RWPE1 (cell line): ENCODE measurements at regions not wholly inside any gene's neighbourhood (a gene's known extent, or its start where the extent isn't known, plus 50 kb on each side); places are given as distances from the start of the nearest gene placed in this dataset.

Source experiments
- CTCF ChIA-PET: fragments of 350-600 bp; sonication (Branson Sonifier 250); formaldehyde crosslinking; extraction: SDS; loops from one replicate; lab custom pipeline; 2021; lab: Yijun Ruan, JAX
- POLR2A ChIA-PET: fragments of 400-600 bp; formaldehyde crosslinking; extraction: SDS; loops from one replicate; lab custom pipeline; 2020; ENCODE audit warnings: antibody characterized with exemption; ENCODE audit not compliant: low non-redundant PET; lab: Yijun Ruan, JAX
- DNase-seq: peaks from one replicate; pipeline ENCODE4 v3.0.0; 2012; ENCODE audit warnings: low spot score
- H3K27ac ChIP-seq: fragments of 450-650 bp; 2 replicates; pipeline ENCODE4 v1.5.1; 2017
- TF ChIP-seq, protein P1 (sequence below): fragments of 450-650 bp; conservative IDR thresholded peaks from 2 replicates; pipeline ENCODE4 v1.5.1; 2017; ENCODE audit warnings: low read depth, mild to moderate bottlenecking

DNA sequence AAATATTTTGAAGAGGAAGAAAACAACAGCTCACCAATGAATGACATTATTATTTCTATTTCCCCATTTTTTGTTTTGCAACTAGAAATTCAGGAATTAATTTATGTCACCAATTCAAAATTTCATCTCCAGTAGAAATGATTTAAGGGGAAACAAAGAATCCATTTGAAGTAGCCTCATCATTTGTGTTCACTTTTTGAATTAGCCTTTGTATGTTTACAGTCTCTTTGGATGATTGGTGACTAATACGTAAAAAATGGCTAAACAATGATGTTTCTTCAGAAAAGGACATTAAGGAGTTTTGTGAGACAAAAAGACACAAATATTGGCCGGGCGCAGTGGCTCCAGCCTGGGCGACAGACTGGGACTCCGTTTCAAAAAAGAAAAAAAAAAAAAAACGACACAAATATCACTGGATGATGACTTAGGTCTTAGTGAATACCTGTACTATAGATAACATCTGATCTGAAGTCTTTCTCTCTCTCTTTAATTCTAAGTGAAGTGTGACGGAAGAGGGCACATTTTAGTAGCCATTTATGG, 313.2 kb downstream of the PIK3C3 start:
- H3K27ac ChIP-seq, result no peak overlapping the region
- no peak for DNase-seq
- ChIA-PET CTCF (no interaction called here), POLR2A (no interaction called here)
- TF ChIP-seq, protein P1, sequence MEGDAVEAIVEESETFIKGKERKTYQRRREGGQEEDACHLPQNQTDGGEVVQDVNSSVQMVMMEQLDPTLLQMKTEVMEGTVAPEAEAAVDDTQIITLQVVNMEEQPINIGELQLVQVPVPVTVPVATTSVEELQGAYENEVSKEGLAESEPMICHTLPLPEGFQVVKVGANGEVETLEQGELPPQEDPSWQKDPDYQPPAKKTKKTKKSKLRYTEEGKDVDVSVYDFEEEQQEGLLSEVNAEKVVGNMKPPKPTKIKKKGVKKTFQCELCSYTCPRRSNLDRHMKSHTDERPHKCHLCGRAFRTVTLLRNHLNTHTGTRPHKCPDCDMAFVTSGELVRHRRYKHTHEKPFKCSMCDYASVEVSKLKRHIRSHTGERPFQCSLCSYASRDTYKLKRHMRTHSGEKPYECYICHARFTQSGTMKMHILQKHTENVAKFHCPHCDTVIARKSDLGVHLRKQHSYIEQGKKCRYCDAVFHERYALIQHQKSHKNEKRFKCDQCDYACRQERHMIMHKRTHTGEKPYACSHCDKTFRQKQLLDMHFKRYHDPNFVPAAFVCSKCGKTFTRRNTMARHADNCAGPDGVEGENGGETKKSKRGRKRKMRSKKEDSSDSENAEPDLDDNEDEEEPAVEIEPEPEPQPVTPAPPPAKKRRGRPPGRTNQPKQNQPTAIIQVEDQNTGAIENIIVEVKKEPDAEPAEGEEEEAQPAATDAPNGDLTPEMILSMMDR, result no peak

DNA sequence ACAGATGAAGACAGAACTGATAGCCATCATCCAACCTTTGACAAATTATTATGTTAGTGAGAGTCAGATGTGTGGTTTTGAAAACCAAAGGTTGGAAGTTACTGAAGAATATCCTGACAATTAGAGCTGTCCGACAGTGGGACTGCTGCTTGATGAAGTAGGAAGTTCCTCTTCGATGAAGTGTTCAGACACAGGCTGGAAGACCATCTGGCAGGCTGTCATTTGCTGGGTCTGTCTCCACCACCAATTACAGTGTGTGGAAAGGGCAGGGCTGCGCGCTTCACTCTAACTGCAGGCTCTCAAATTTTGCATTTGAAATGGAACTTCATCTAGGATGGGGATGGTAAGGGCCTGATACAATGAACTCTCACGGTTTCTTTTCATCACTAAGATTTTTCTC, 313.8 kb downstream of the PIK3C3 start:
- H3K27ac ChIP-seq, result no peak overlapping the region
- TF ChIP-seq, protein P1, result no peak
- CTCF ChIA-PET, result no interaction called here
- DNase-seq, result no peak
- POLR2A ChIA-PET, result no interaction called here

DNA sequence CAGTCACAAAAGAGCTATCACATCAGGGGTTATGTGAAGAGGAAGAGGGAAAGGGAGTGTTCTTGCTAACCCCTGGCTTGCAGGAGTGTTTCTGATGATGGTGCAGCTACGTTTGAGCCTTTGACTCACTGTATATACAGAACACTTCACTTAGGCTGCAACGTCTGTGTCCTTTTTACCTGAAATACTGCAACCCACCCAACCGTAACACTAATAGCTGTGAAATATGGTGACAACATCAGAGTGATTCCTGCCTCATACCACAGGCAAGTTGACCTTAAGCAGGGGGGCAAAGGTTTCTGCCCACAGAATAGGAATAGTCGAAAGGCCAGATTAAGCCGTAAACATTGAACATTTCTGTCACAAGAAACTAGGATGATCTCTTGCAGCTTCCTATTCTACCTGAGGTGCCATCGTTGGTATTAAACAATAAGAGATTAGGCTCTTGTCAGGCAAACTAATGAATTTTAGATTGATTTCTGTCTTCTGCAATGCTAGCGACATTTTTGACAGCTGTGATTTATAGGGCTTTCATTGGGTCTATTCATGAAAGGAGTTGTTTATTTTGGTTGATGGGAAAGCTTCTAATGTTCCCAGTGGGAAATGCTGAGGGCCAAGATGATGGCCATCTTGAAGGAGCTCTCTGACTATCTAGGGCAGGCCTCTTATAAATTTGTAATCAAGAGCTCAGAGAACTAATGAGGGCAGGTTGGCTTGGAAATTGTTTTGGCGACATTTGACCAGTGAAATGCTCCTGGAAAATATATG, 316.8 kb downstream of the PIK3C3 start:
- POLR2A ChIA-PET, result no interaction called here
- TF ChIP-seq, protein P1, result no peak
- H3K27ac ChIP-seq, result no peak overlapping the region
- CTCF ChIA-PET, result no interaction called here
- DNase-seq, result no peak

DNA sequence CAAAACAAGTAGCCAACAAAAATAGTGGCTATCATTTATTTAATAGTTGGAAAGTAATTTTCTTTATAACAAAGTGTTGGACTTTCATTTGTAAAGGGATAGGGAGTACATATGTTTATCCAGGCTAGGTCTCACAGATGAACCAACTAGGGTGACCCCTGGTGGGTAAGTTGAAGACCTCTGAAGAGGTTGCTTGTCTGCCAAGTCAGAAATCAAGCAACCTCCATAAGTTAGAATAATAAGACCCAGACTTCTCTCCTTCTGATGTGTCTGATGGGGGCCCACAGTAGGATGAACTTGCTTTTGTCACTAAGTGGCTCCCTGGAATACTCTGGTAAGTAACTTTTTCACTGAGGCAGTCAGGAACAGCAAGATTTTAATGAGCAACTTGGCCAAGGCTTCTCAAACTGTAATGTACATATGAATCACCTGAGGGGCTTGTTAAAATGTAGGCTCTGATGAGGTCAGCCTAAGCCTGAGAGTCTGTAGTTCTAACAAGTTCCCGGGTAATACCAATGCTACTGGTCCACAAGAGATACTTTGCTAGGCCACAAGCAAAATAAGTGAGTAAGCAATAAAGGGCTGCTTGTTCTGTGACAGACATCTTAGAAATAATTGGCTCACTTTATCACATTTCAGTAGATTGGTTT, 319.6 kb downstream of the PIK3C3 start:
- CTCF ChIA-PET, result no interaction called here
- no peak overlapping the region for H3K27ac ChIP-seq
- POLR2A ChIA-PET, result no interaction called here
- no peak for DNase-seq
- TF ChIP-seq, protein P1, result no peak

DNA sequence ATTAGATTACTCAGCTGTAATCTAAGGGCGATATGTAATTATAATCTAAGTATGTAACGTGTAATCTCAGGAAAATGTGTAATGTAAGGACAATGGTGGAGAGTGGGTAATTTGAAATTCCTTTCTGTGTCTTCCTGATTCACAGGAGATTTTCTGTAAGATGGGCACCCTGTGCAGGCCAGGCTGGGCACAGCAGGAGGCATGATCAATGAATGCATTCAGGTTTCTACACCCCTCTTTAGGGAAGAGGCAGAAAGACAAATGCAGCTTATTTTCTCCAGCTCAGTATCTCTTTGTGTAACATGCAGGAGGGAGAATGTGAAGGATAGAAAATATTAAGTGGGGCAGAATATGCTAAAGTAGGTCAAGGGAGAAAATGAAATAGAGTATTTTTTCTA, 320.1 kb downstream of the PIK3C3 start:
- DNase-seq, result no peak
- ChIA-PET CTCF (no interaction called here), POLR2A (no interaction called here)
- TF ChIP-seq, protein P1, result no peak
- no peak overlapping the region for H3K27ac ChIP-seq

DNA sequence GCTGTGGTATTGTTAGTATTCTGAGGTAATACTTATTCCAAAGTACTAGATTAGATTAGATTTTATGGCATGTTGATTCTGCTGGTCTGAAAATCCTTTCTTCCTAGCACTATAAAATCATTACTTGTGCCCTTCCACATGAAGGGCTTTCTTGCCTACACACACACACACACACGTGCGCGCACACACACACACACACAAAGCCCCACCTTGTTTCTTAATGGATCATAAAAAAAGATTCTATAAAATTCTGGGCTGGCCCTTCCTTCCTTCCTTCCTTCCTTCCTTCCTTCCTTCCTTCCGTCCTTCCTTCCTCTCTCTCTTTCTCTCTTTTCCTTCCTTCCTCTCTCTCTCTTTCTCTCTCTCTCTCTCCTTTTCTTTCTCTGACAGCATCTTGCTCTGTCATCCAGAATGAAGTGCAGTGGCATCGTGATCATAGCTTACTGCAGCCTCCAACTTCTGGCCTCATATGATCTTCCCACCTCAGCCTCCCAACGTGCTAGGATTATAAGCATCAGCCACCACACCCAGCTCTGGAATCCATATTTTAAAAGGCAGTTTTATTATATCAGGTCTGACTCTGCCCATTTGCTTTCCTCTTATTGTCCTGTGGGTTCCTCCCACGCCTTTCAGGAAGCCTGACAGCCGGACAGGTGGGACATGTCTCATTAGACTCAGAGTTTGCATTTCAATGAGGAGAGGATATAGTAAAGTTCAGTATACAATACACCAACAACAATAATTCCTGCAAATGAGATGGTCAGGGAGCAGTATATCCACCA, 321.1 kb downstream of the PIK3C3 start:
- TF ChIP-seq, protein P1, result no peak
- CTCF ChIA-PET, result no interaction called here
- H3K27ac ChIP-seq, result no peak overlapping the region
- DNase-seq, result no peak
- POLR2A ChIA-PET, result no interaction called here
